Lung (tissue), 11 donors: ENCODE measurements at regions not wholly inside any gene's neighbourhood (a gene's known extent, or its start where the extent isn't known, plus 50 kb on each side); places are given as distances from the start of the nearest gene placed in this dataset.

Experiments used
- ATAC-seq: fragments of 200-7000 bp; cut with Tn5 transposase; one replicate; pipeline ENCODE4 v1.9.1; 2020; ENCODE audit warnings: moderate number of reproducible peaks; ENCODE audit not compliant: insufficient read depth, low FRiP score
- DNase-seq, 3 donors: peaks; one replicate each; pipeline ENCODE4 v3.0.0-alpha.2; 2013 to 2017
- H3K27ac ChIP-seq, 2 donors: one replicate each; pipeline ENCODE4 v1.5.1; 2013; ENCODE audit warnings: mild to moderate bottlenecking in 2 of 2, moderate library complexity in 2 of 2, control low read depth in 1 of 2, inconsistent platforms in 1 of 2, low read depth in 1 of 2, low read length in 1 of 2
- H3K27me3 ChIP-seq, 3 donors: one replicate each; pipeline ENCODE4 v1.5.1; 2013; ENCODE audit warnings: low read length in 2 of 3; ENCODE audit not compliant: control insufficient read depth in 3 of 3, insufficient read depth in 3 of 3
- H3K36me3 ChIP-seq, 4 donors: one replicate each; pipeline ENCODE4 v1.5.1; 2013; ENCODE audit warnings: low read length in 4 of 4, mild to moderate bottlenecking in 1 of 4, moderate library complexity in 1 of 4; ENCODE audit not compliant: control insufficient read depth in 4 of 4, insufficient read depth in 4 of 4
- H3K4me1 ChIP-seq, 5 donors: one replicate each; pipeline ENCODE4 v1.5.1; 2013; ENCODE audit warnings: low read length in 5 of 5, mild to moderate bottlenecking in 2 of 5, moderate library complexity in 1 of 5; ENCODE audit not compliant: control insufficient read depth in 5 of 5, insufficient read depth in 5 of 5
- H3K4me3 ChIP-seq: one replicate; pipeline ENCODE4 v1.5.1; 2013; ENCODE audit warnings: mild to moderate bottlenecking, control low read depth, moderate library complexity
- H3K9ac ChIP-seq, 2 donors: one replicate each; pipeline ENCODE4 v1.5.1; 2013; ENCODE audit warnings: low read length in 2 of 2, control low read depth in 1 of 2; ENCODE audit not compliant: insufficient read depth in 1 of 2
- H3K9me3 ChIP-seq, 4 donors: one replicate each; pipeline ENCODE4 v1.5.1; 2013; ENCODE audit warnings: low read length in 3 of 4, mild to moderate bottlenecking in 1 of 4, moderate library complexity in 1 of 4; ENCODE audit not compliant: control insufficient read depth in 4 of 4, insufficient read depth in 3 of 4
- CTCF ChIP-seq: IDR thresholded peaks from 2 replicates; pipeline ENCODE4 v1.5.1; 2012; ENCODE audit warnings: mild to moderate bottlenecking; ENCODE audit errors: control extremely low read depth, extremely low read depth
- WGBS, 2 donors: extraction: QIAGEN DNeasy Blood & Tissue Kit; methylation state at CpG; one replicate each; pipeline ENCODE4 v1.1.7; 2013; 5-methylcytosine and 5-hydroxymethylcytosine counted together
- donor health status: control.
- donor health status: control.
- donor health status: Bipolar disorder and iron deficiency.
- donor health status: healthy.
- donor health status: DM: yes; HTN: yes; CAD: no.

GRCh38 chr14:59126714-59127436 is 61.6 kb upstream of the DAAM1 start:
- DNase-seq (peak; percentile 36 to 80 (median 74)), ATAC-seq (peak; percentile 79)
- WGBS, 2 donors, result 46% methylated on average over 4 of the region's 4 CpGs

GRCh38 chr14:59127437-59127732 is 61.1 kb upstream of the DAAM1 start:
- Histone ChIP-seq H3K9ac (no peak overlapping the region), H3K9me3 (no peaks in the 10 kb centered on the region), H3K36me3 (no peaks in the 10 kb centered on the region), H3K27me3 (no peaks in the 10 kb centered on the region), H3K4me1 (peaks cover 0 to 25% (median 2%) of the 10 kb centered on the region in 5 donors), H3K27ac (no peak overlapping the region), H3K4me3 (no peak overlapping the region)
- no peak for TF ChIP-seq CTCF
- DNase-seq (no peak), ATAC-seq (no peak)
- 66 to 80% methylated on average over 1 of the region's 1 CpG for WGBS, 2 donors

More at GRCh38 chr14:59126714-59127436, 61.6 kb upstream of the DAAM1 start:
- no peak overlapping the region for H3K4me3 ChIP-seq
- peak; percentile 70 for TF ChIP-seq CTCF
- H3K4me1 ChIP-seq, result peaks cover 0 to 27% (median 5%) of the 10 kb centered on the region in 5 donors
- H3K36me3 ChIP-seq, result no peaks in the 10 kb centered on the region
- no peaks in the 10 kb centered on the region for H3K9me3 ChIP-seq
- H3K27ac ChIP-seq, result no peak overlapping the region
- H3K27me3 ChIP-seq, result no peaks in the 10 kb centered on the region
- no peak overlapping the region for H3K9ac ChIP-seq

GRCh38 chr14:59130462-59130861 is 58.0 kb upstream of the DAAM1 start:
- 72 to 91% methylated on average over 7 of the region's 7 CpGs for WGBS, 2 donors
- H3K27ac ChIP-seq, result no peak overlapping the region
- peak in 1 of 3 donors; percentile 32 for DNase-seq
- no peak for TF ChIP-seq CTCF
- no peak for ATAC-seq
- peaks cover 0 to 17% (median 0%) of the 10 kb centered on the region in 5 donors for H3K4me1 ChIP-seq
- H3K9ac ChIP-seq, result no peak overlapping the region
- no peak overlapping the region for H3K4me3 ChIP-seq
- H3K27me3 ChIP-seq, result no peaks in the 10 kb centered on the region
- peaks cover 0 to 3% (median 0%) of the 10 kb centered on the region in 4 donors for H3K9me3 ChIP-seq
- no peaks in the 10 kb centered on the region for H3K36me3 ChIP-seq
